ENCODE measurements at regions not wholly inside any gene's neighbourhood (a gene's known extent, or its start where the extent isn't known, plus 50 kb on each side); places are given as distances from the start of the nearest gene placed in this dataset.

DNA sequence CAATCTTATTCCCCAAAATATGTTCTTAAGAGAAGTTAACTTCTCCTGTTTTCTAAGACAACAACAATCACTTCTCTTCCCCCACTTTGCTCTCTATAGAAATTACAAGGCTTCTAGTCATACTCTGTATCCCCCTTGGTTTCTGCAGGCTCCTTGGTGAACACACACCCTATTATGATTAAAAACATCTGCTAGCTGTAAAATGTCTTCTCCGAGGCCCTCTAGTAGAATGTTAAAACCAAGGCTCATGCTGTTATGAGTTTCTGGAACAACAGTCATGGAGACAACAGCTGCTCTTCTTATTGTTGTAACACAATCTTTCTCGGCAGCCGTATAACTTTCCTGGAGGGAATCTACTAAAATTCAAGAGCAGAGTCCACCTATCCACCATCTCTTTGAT lies 397.5 kb upstream of the CCDC196 start:
- DNase-seq (ENCODE audit: low read depth, low spot score), result no peak

DNA sequence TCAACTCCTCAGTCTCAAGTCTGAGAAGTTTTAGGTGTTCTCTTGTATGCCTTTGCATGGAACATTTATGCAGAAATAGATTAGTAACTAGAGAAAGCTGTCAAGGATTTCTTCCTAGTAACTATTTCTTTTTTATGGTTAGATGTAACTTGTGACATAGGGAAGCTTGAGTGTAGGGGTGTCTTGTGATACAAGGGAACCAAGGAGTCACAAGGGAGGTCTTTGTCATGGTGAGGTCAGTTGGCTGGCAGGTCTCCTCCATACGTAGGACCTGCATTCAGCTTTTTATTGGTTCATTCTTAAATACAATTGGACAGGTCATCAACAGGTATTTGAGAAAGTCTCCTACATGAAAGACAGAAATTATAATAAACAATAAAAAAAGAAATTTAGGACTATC lies 394.0 kb upstream of the CCDC196 start:
- H3K27ac ChIP-seq, result no peak overlapping the region
- no peak for DNase-seq (ENCODE audit: low read depth, low spot score)

More for the DNA sequence above, 397.5 kb upstream of the CCDC196 start:
- no peak overlapping the region for H3K27ac ChIP-seq

DNA sequence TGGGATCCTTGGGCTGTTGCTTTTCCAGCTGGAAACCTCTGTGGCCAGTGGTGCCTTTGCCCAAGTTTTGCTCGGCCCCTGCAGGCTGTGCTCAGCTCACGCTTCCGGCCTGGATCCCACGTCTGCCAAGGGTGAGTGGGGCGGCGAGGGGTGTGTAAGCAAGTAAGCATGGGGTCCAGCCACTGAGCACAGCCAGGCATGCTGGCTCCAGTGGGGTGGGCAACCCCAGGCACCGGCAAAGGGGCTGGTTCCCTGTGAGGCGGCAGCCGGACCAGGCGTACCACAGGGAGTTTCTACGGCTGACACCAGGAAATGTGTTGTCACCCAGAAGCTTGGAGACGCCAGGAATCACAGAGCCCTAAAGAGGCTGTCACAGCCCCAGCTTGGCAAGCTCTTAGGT lies 393.4 kb upstream of the CCDC196 start:
- H3K27ac ChIP-seq, result no peak overlapping the region
- no peak for DNase-seq (ENCODE audit: low read depth, low spot score)

DNA sequence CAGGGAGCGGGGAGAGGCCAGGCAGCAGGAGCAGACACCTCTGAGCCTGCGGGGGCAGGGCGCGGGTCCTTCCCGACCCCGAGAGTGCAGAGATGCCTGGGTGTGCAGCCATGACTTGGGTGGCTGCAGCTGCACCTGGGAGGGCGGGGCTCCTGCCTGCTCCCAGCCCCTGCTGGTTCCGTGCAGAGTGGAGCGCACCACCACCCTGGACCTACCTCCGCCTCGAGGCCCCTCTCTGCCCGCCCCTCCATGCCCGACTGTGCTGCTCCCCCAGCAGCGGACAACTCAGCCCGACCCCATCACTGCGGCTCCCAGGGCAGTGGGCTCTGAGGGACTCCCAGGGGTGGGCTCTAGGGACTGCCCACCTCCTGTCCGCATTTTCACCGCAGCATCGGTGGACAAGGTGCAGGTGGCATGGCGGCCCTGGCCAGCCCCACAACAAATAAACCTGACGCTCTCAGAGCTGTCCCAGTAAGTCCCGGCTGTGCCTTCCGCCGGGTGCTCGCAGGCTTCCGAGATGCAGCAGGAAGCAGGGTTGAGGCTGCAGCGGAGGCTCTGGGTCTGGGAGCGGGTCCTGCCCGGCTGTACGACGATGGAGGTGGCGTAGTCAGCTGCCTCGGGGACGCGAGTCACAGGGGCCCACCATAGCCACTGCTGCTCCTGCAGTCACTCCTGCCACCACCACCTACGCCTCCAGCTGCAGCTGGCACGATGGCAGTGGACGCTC lies 392.0 kb upstream of the CCDC196 start:
- DNase-seq (ENCODE audit: low read depth, low spot score), result no peak
- H3K27ac ChIP-seq, result no peak overlapping the region

DNA sequence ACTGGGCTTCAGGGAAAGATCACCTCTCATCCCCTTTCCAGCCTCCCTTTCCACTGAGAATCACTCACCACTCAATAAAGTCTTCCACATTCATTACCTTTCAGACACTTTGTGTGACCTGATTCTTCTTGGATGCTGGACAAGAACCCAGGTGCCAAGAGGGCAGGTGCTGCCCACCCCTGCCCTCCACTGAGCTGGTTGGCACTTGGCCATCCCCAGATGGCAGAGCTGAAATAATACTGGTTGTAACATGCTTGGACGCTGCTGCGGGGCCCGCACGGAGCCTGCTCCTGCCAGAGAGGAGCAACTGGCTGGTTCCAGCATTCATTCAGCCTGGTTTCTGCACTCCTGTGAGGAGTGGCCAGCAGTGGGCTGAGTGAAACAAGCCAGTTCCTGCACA lies 386.7 kb upstream of the CCDC196 start:
- DNase-seq (ENCODE audit: low read depth, low spot score), result no peak
- H3K27ac ChIP-seq, result no peak overlapping the region

DNA sequence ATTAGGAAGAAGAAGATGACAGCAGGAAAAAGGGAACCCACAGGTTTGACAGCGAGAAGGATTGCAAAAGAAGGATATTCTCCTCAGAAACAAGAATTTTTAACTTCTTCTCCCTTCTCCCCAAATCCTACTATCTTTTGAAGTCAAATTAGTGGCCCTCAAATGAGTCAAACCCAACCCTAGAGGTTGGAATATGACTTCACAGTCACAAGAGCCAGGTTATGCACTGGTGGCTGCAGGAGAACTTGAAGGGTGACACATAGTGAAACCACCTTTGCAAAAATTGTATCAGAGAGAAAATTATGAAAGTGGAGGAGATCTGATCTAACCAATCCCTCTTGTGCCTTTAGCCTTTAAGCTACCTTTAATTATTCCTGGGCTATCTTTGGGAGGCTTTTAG lies 386.2 kb upstream of the CCDC196 start:
- no peak for DNase-seq (ENCODE audit: low read depth, low spot score)
- no peak overlapping the region for H3K27ac ChIP-seq

DNA sequence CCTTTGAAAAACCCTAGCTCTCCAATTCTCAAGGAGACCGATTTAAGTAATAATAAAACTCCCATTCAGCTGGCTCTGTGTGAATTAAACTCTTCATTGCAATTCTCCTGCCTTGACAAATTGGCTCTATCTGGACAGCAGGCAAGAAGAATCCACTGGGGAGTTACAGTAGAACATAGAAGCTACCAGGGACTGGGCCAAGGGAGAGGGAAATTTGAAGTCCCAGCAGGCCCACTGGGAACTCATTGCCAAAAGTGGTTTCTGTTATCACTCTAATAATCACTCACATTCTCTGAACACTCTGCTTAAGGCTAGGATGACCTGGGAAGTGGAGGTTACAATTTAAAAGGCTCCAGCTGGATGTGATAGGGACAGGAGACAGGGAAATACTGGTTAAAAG lies 384.5 kb upstream of the CCDC196 start:
- no peak overlapping the region for H3K27ac ChIP-seq
- DNase-seq (ENCODE audit: low read depth, low spot score), result no peak

DNA sequence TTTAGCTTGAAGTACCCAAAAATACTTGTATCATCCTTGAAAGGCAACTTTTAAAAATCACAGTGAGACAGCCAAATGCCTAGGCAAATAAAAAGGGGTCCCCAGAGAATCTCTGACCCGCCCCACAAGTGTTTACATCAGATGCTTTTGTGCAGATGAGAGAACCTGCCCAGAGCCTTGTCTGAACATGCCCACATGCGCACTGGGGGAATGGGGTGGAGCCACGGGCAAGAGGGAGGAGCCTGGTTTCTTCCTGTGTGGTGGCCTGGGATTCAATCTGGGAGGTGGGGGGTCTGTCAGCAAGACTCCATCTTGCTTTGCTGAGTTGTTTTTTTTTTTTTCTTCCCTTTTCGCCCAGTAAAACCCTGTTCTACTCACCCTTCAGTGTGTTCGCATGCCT lies 381.7 kb upstream of the CCDC196 start:
- no peak for DNase-seq (ENCODE audit: low read depth, low spot score)
- H3K27ac ChIP-seq, result no peak overlapping the region

DNA sequence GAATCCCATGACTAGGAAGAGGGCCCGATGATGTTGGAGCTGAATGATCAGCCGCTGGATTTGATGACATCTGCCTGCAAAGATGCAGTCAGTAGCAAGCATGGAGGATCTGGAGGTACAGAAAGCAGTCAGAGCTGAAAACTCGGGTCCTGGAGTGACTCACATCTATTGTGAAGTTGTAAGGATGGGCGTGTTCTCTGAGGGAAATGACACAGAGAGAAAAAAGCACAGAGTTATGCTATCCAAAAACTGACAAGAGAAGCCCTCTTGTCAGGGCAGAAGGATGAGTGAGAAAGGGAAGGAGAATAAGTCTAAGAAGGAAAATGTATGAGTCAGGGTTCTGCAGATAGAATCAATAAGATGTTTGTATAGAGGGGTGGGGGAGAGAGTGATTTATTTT lies 380.4 kb upstream of the CCDC196 start:
- H3K27ac ChIP-seq, result no peak overlapping the region
- peak; percentile 26 for DNase-seq (ENCODE audit: low read depth, low spot score)

DNA sequence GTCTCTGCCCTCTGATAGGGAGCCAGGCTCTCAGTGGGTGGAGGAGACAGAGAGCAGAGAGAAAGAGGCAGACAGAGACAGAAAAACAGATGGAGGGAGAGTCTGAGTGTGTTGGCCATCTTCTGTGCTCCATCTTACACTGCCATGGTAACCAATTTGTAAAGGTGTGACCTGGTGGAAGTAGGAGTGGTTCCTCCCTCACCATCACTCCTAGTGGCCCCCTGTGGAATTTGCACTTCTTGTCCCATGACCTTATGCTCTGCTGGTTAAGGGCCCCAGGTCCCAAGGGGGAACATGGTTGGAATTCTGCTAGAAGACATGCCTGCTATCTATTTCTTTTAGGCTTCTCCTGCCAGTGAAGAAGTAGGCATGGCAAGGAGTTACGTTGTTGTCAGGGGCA lies 376.7 kb upstream of the CCDC196 start:
- DNase-seq (ENCODE audit: low read depth, low spot score), result no peak
- H3K27ac ChIP-seq, result no peak overlapping the region

DNA sequence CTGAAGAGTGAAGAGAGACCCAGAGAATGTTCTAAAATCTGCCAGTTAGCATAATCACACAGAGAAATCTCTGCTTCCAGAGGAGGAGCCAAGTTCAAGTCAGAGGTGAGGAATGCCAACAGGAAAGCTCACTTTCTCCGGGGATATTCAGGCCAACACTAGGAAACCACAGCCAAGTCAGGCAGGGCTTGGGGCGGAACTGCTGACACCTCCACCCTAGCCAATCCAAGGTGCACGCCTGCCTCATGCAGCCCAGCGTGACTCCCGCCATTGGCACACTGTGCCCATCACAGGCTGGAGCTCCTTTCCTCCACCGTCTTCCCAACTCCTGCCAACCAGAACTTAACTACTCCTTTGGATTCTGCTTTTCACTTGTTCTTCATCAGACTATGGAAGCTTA lies 374.3 kb upstream of the CCDC196 start:
- no peak overlapping the region for H3K27ac ChIP-seq
- DNase-seq (ENCODE audit: low read depth, low spot score), result no peak

DNA sequence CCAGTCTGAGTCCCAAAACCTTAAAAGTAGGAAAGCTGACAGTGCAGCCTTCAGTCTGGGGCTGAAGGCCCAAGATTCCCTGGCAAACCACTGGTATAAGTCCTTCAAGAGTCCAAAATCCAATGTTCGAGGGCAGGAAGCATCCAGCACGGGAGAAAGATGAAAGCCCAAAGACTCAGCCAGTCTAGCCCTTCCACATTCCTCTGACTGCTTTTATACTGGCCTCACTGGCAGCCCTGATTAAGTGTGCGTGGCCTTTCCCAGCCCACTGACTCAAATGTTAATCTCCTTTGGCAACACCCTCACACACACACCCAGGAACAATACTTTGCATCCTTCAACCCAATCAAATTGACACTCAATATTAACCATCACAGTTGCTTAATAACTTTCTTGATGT lies 372.1 kb upstream of the CCDC196 start:
- DNase-seq (ENCODE audit: low read depth, low spot score), result no peak
- H3K27ac ChIP-seq, result no peak overlapping the region

DNA sequence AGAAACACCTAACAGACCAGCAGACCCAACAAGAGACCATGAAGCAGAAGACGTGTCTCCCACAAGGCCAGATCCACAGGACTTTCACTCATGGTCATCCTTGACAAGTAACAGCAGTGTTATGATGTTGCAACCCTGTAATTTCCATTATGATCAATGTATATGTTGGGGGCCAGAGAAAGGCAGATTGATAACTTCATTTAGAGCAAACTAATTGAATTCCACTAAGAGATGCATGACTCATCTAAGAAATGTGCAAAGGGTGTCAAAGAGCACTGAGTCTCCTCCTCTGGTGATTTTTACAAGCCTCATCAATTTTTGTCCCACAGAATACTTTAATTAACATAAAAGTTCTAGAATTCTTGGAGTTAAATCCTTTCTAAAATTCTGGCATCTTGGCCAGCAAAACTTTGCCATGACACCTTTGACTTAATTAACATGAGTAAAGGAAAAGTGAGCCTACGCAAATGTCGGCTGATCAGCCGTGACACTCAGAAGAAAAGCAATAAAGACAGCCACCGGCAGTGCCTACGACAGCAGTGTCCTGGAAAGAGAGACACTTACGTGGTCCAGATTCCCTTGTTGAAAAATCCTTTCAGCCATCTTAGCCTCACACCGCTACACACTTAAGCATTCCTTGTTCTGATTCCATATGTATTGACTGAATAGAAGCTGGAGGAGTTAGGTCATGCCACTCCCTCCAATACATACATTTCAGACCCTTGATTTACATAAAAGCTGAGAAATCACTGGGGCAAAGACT lies 370.2 kb upstream of the CCDC196 start:
- no peak for DNase-seq (ENCODE audit: low read depth, low spot score)
- no peak overlapping the region for H3K27ac ChIP-seq

DNA sequence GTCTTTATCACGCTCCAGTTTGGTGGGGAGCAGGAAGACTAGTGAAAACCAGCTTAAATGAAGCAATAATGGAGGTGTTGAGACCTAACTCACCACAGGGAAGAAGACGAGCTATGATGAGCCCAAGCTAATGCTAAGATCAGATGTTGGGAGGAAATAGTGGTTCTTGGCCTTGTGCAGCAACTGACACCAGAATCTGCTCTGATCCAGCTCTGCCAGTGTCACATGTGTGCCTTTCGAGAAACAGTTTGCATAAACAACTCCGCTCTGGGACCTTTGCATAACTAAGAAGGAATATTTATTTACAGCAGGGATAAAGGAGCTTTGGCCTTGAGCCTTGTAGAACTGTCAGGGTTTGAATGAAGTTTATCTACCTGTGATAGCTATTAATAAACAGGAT lies 369.4 kb upstream of the CCDC196 start:
- H3K27ac ChIP-seq, result no peak overlapping the region
- no peak for DNase-seq (ENCODE audit: low read depth, low spot score)

DNA sequence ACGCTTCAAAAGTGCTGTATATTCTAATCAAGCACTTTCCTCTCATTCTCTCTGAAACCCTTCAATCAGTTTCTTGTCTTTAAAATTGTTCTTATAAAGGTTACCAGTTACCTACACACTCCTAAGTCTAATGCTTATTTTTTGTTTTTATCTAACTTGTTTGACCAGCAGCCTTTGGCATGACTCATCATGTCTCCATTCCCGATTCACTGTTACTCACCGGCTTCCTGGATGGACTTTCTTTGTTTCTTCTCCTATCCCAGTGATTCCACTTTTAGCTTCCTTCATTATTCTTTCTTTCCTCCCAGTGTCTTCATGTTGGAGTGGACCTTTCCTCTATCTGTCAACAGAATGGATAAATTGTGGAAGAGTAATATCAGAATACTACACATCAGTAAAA lies 368.6 kb upstream of the CCDC196 start:
- DNase-seq (ENCODE audit: low read depth, low spot score), result peak; percentile 31
- peak overlapping the region; percentile 18 for H3K27ac ChIP-seq

DNA sequence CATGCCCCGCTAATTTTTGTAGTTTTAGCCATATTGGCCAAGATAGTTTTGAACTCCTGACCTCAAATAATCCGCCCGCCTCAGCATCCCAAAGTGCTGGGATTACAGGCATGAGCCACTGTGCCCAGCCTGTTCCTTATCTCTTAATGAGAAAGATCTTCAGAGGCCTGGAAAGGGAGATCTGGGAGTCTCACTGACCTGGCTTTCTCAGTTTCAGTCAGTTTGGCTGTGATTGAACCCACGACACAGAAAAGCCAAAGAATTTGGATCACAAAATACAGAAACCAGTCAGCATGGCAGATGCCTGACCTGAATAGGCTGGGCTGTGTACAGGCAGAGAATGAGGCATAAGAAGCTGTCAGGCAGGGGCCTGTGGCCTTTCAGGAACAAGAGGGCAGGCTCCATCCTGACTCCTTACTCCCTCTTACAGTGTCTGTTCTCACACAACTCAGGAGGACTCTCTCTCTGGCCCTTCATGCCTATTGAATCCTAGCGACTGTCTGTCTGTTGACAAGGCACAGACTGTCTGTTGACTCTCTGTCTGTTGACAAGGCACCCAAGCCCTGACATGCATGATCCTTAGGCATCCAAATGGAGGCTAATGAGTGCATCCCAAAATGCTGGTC lies 366.5 kb upstream of the CCDC196 start:
- DNase-seq (ENCODE audit: low read depth, low spot score), result no peak
- no peak overlapping the region for H3K27ac ChIP-seq

DNA sequence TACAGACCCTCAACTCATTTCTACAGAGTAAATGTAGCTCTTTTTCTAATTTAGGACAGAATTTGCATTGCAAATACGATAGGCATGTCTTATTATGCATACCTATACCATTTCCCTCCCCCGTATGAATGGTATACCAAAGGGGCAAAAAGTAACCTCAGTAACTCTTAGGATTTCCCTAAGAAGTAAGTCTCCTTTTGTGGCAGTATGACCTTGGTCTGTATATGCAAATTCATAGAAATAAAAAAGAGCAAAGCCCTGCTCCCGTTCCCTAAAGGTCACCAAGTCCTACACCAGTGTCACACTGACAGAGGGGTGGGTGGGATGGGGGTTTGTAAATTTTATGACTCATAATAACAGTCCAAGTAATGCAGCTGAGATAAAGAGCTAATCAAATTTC lies 365.8 kb upstream of the CCDC196 start:
- no peak overlapping the region for H3K27ac ChIP-seq
- no peak for DNase-seq (ENCODE audit: low read depth, low spot score)

DNA sequence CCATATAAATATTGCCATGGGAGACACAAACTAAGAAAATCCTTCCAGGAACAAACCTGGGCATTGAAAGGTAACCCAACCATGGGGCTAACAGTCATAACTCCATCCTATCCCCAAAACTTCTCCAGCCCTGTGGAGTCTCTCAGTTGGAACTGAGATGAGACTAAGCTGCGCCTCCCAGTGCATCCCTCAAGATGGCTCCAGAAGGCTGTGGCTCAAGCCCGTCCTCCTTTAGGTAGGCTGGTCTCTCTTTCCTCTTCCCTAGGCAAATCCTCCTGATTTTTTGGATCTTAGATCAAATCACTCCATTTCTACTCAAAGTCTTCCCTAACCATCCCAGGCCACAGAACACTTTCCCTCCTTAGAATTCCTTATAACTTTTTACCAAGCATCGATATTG lies 364.3 kb upstream of the CCDC196 start:
- DNase-seq (ENCODE audit: low read depth, low spot score), result no peak
- no peak overlapping the region for H3K27ac ChIP-seq

DNA sequence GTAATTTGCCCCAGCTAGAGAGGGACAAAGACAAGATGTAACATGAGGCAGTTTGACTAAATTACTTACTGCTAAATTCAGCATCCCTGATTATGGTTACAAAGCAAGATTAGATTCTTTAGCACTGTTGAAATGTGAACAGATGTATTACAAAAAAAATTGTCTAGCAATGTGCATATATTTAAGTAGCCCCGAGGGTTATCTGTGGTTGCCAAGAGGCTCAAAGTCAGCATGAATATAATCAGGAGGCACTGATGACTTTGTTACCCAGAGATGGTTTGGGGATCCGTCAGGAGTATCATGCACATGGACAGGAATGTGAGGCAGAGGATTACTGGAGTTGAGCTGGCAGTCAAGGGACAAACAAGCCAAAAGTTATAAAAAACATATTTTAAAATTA lies 356.9 kb upstream of the CCDC196 start:
- no peak overlapping the region for H3K27ac ChIP-seq
- no peak for DNase-seq (ENCODE audit: low read depth, low spot score)

DNA sequence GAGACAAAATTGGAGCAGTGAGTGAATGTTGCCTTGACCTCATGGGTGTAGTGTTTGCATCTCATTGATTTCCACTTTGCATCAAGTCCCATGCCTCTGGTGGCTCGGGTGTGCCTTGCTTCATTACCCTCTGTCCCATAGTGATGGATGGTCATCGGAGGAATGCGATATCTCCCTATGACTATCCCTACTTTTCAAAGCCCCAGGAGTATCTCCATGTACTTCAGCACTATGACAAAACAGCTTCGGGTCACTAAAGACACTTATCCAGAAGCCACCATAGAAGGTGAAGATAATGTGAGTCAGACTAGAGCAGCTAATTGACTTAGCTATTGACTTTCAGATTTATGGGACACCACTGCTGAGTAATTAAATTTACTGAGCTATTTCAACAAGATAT lies 355.1 kb upstream of the CCDC196 start:
- no peak overlapping the region for H3K27ac ChIP-seq
- DNase-seq (ENCODE audit: low read depth, low spot score), result no peak

DNA sequence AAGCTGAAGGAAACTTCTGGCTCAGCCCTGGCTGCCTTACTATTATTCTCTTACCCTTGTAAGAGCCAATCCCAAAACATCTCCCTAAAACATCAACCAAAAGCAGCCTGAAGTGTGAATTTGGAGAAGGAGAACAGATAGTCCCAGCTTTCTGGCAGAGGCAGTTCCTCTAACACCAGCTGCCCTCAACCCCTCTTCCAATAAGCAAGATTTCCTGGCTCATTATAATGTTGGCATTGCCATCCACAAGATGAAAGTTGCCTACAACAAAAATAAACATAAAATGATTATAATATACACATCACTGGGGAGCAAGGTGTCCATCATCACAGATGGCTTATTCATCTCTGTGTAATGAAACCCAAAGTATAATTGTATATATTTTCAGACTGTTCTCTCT lies 352.5 kb upstream of the CCDC196 start:
- no peak for DNase-seq (ENCODE audit: low read depth, low spot score)
- H3K27ac ChIP-seq, result no peak overlapping the region

DNA sequence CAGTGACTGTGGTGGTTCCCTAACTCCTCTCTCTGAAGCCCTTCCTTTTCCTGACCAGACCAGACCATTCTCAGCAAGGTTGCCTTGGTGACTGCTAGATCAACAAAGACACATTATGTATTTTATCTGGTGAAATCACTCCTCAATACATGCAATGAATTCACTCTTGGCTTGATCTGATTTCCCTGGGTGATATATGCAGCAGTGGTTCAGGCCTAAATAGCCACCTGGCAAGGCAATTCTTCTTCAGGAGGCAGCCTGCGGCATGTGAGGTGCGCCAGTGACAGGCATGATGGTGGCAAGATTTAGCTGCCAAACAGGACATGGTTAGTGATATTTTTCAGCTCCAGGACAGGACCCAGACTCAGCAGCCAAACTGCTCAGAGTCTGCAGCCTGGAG lies 350.3 kb upstream of the CCDC196 start:
- no peak overlapping the region for H3K27ac ChIP-seq
- no peak for DNase-seq (ENCODE audit: low read depth, low spot score)

All from epithelial cell of prostate (primary cell).